Activated T-cell treated with anti-CD3 and anti-CD28 coated beads, Interleukin-2, amount 50 U/mL, for 1 hour (primary cell): ENCODE measurements at regions not wholly inside any gene's neighbourhood (a gene's known extent, or its start where the extent isn't known, plus 50 kb on each side); places are given as distances from the start of the nearest gene placed in this dataset.
"Not testable (repeated sequence)": the region's sequence is repeated elsewhere in the genome, so short reads cannot be mapped to it uniquely, and the experiment has no call there.

ENCODE experiments used
- DNase-seq: peaks from one replicate; pipeline ENCODE4 v3.0.0-alpha.2; 2020

DNA sequence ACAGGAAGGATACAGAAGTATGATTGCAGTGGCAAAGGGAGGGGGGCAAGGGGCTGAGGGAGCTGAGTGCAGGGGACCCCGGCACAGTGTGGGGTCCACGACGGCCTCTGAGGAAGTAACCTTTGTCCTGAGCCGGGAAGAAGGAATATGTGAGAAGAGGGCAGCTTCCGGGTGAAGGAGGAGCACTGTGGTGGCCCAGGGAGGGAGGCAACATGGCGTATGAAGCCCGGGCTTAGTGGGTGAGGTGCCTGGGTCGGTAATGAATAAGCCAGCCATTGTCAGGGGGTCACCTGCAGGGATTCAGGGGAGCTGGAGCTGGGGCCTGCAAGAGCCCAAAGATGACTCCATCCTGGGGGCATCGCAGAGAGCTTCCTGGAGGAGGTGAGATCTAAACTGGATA is 200.4 kb downstream of the FOXD2 start:
- DNase-seq = no peak

DNA sequence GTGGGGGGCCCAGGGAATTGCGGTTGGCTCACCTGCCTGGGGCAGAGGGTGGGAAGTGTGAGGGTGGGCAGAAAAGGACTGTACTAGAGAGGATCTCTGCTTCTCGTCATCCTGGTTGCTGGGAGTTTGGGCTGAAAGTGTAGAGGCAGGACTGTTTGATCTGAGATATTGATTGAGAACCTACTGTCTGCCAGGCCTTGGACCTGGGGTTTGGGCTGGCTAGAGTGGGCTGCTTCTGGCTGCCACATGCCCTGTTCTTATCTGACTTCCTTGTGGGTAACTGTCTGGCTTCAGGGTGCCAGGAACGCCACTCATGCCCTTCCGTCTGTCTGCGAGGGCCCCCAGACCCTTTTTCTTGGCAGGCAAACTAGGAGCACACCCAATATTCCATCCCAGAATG is 200.9 kb downstream of the FOXD2 start:
- DNase-seq = no peak

GRCh38 chr1:47643306-47644211 is 205.7 kb downstream of the FOXD2 start:
- DNase-seq = no peak

DNA sequence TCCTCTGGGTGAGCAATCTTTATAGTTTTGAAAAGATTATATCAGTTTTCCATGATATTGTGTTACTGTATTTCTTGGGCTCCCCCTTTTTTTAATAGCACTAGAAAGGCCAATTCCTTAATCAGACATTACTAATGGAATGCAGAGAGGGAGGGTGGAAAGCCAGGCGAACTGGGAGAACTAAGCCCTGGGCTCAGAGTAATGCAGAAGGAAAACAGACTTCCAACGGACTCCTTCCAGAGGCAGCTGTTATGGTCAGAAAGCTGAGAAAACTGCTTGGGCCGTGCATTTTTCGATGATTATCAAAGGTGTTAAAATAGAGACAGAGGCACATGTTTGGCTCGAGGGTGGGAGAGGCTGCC is 206.3 kb downstream of the FOXD2 start:
- no peak for DNase-seq

GRCh38 chr1:47645151-47645550 is 207.3 kb downstream of the FOXD2 start:
- no peak for DNase-seq

- DNase-seq = no peak
These were observed 208.8 kb downstream of the FOXD2 start for GRCh38 chr1:47646676-47647075.

GRCh38 chr1:47647327-47647845 is 209.5 kb downstream of the FOXD2 start:
- DNase-seq = no peak

DNA sequence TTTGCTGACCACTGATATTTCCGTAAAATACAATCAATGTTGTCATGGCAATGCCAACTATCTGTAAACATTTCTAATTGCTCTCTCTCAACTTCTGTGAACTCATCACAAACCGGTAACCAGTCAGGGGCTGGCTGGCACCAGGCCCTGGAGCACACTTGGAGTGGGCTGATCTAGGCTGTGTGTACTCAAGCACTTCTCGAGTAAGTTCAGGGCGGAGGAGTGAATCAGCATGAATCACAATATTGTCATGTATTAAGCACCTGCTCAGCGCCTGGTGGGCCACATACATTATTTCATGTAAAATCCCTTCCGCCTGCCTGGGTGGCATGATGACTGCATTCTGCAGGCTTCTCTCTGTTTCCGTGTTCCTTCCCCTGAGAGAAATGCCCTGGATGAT is 212.4 kb downstream of the FOXD2 start:
- DNase-seq = no peak

GRCh38 chr1:47650611-47651010 is 212.8 kb downstream of the FOXD2 start:
- DNase-seq = no peak

- DNase-seq = no peak
These were observed 213.7 kb downstream of the FOXD2 start for GRCh38 chr1:47651311-47652089.

GRCh38 chr1:47655521-47656300 is 217.9 kb downstream of the FOXD2 start:
- DNase-seq = no peak

- no peak for DNase-seq
These were observed 219.2 kb downstream of the FOXD2 start for GRCh38 chr1:47656719-47657685.

DNA sequence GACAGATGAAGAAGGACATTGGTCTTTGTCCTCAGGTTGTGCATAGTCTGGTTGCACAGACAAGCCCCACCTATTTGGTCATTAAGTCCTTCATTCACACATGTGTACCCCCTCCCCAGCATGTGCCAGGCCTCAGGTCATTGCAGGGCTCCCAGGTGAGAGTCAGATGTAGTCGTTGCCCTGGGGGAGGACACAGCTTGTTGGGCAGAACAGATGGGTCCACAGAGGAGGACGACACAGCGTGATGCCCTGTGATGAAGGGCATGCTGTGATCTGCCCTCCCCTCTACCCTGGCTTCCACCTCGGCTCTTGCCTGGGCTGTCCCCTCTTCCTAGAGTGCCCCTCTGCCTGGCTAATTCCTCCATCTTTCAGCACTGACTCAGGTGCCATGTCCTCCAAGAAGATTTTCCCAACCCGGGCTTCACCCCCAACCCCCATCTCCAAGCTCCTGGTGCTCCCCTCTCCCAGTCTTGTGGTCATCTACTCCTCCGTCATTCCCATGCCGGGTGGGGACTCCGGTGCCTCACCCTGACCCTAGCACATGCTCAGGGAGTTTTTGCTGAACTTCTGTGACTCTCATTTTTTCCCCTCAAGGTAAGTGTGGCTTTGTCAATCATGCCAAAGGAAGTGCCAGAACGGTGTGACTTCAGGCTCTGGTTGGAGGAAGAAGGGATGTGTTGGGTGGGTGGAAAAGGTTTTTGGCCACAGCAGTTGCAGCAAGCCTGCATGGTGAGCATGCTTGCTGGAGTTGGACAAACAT is 220.5 kb downstream of the FOXD2 start:
- no peak for DNase-seq

DNA sequence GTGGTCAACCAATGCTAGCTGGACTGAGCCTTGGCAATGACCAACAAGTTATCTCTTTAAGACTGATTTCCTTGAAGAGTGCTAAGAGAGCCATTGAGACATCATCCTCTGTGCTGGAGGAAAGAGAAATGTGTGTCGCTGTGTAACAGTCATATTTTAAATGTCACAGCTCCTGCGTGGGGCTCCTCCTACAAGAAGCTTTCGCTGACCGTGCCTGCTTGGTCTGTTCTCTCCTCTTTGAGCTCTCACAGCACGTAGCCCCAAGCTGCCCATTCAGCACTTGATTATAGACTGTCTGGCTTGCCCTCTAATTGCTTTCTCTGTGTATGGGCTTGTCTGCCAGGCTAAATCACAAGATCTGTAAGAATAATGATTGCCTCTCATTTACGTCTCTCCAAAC is 221.3 kb downstream of the FOXD2 start:
- no peak for DNase-seq

- DNase-seq = no peak
These were observed 222.8 kb downstream of the FOXD2 start for GRCh38 chr1:47660622-47661021.

- DNase-seq = no peak
These were observed 223.2 kb downstream of the FOXD2 start for GRCh38 chr1:47661040-47661439.

- no peak for DNase-seq
These were observed 224.2 kb downstream of the FOXD2 start for GRCh38 chr1:47662068-47662467.

GRCh38 chr1:47663286-47663685 is 225.4 kb downstream of the FOXD2 start:
- no peak for DNase-seq

GRCh38 chr1:47664356-47664755 is 226.5 kb downstream of the FOXD2 start:
- DNase-seq = no peak

DNA sequence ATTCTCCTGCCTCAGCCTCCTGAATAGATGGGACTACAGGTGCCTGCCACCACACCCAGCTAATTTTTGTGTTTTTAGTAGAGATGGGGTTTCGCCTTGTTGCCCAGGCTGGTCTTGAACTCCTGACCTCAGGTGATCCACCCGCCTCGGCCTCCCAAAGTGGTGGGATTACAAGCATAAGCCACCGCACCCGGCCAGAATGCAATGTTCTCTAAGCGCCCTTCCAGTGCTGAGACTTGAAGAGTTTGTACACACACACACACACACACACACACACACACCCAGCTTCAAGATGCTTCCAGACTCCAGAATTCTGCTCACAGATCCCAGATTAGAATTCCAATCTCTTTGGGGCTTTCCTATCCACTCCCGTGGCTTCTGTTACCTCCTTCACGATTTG is 227.1 kb downstream of the FOXD2 start:
- not testable (repeated sequence) for DNase-seq

DNA sequence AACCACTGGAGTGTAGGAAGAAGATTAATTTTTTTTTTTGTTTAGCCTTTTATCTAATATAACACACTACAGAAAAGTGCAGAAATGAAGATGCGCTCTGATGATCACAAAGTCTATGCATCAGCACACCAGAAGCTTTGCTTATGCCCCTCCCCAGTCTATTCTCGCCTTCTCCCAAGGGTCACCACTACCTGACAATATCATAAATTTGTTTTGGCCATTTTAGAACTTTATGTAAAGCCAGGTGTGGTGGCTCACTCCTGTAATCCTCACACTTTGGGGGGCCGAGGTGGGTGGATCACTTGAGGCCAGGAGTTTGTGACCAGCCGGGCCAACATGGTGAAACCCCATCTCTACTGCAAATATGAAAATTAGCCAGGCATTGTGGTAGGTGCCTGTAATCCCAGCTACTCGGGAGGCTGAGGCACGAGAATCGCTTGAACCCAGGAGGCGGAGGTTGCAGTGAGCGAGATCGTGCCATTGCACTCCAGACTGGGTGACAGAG is 231.3 kb downstream of the FOXD2 start:
- DNase-seq = no peak
